Esophagus squamous epithelium (tissue), 4 donors: ENCODE measurements at regions not wholly inside any gene's neighbourhood (a gene's known extent, or its start where the extent isn't known, plus 50 kb on each side); places are given as distances from the start of the nearest gene placed in this dataset.

ENCODE experiments used
- POLR2A ChIP-seq, 4 donors: fragments of 450-650 bp; IDR thresholded peaks; one replicate each; pipeline ENCODE4 v1.6.1; 2017; ENCODE audit warnings: antibody characterized with exemption in 4 of 4, mild to moderate bottlenecking in 4 of 4, moderate library complexity in 3 of 4
- TF ChIP-seq, protein P1 (sequence below), 6 experiments: fragments of 450-650 bp in 4 of 6; fragments of 200-600 bp in 2 of 6; sonication (generic) in 2 of 6; IDR thresholded peaks; one replicate each; pipeline ENCODE4 v1.5.1; 2016 to 2019; ENCODE audit warnings: antibody characterized with exemption in 6 of 6, mild to moderate bottlenecking in 4 of 6, moderate library complexity in 4 of 6

DNA sequence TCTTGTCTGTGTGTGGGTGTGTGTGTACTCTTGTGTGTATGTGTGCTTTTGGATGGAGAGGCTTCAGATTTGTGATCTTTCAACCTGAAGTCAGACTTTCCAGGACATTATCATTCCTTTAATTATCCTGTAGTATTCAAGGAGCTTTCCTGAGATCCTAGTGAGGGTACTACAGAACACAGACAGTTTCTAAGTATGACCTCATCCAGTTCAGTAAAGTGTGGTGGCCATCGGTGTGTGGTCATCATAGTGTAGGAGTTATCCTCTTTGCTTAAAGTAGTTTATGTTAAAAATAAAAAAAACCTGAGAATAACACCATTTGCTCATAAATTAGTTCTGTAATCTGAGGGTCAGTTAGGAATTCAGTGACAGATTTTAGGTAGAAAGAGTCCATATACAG is 478.0 kb upstream of the ACTBL2 start:
- TF ChIP-seq, protein P1, sequence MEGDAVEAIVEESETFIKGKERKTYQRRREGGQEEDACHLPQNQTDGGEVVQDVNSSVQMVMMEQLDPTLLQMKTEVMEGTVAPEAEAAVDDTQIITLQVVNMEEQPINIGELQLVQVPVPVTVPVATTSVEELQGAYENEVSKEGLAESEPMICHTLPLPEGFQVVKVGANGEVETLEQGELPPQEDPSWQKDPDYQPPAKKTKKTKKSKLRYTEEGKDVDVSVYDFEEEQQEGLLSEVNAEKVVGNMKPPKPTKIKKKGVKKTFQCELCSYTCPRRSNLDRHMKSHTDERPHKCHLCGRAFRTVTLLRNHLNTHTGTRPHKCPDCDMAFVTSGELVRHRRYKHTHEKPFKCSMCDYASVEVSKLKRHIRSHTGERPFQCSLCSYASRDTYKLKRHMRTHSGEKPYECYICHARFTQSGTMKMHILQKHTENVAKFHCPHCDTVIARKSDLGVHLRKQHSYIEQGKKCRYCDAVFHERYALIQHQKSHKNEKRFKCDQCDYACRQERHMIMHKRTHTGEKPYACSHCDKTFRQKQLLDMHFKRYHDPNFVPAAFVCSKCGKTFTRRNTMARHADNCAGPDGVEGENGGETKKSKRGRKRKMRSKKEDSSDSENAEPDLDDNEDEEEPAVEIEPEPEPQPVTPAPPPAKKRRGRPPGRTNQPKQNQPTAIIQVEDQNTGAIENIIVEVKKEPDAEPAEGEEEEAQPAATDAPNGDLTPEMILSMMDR (IDR thresholded peaks at IDR 0.05), result no peak
- no peak for TF ChIP-seq POLR2A (IDR thresholded peaks at IDR 0.05)
